Retinal pigment epithelial cell (primary cell): ENCODE measurements at regions not wholly inside any gene's neighbourhood (a gene's known extent, or its start where the extent isn't known, plus 50 kb on each side); places are given as distances from the start of the nearest gene placed in this dataset.
A peak's percentile ranks its signal among the peaks of the same experiment; 100 is the strongest.

Experiments
- DNase-seq: peaks from one replicate; pipeline ENCODE4 v3.0.0-alpha.2; 2010; ENCODE audit warnings: low read depth
- H3K4me3 ChIP-seq: 2 replicates; pipeline ENCODE4 v1.5.1; 2011; ENCODE audit warnings: mild to moderate bottlenecking, low read length, control low read depth, moderate library complexity
- CTCF ChIP-seq: conservative IDR thresholded peaks from 2 replicates; pipeline ENCODE4 v1.5.1; 2011; ENCODE audit warnings: low read depth, low read length, control low read depth, inconsistent platforms

- no peak for TF ChIP-seq CTCF
- no peak overlapping the region for H3K4me3 ChIP-seq
- no peak for DNase-seq
These were observed 186.7 kb upstream of the PDE3A start for GRCh38 chr12:20181416-20182180.

- TF ChIP-seq CTCF, result no peak
- DNase-seq, result no peak
- H3K4me3 ChIP-seq, result no peak overlapping the region
These were observed 184.8 kb upstream of the PDE3A start for GRCh38 chr12:20183563-20183962.

GRCh38 chr12:20184514-20184913 lies 183.8 kb upstream of the PDE3A start:
- no peak for DNase-seq
- H3K4me3 ChIP-seq, result no peak overlapping the region
- TF ChIP-seq CTCF, result no peak

- no peak for TF ChIP-seq CTCF
- DNase-seq, result no peak
- H3K4me3 ChIP-seq, result no peak overlapping the region
These were observed 180.9 kb upstream of the PDE3A start for GRCh38 chr12:20187456-20187855.

- no peak overlapping the region for H3K4me3 ChIP-seq
- no peak for TF ChIP-seq CTCF
- DNase-seq, result peak; percentile 62
These were observed 179.2 kb upstream of the PDE3A start for GRCh38 chr12:20188930-20189653.

- TF ChIP-seq CTCF, result no peak
- H3K4me3 ChIP-seq, result no peak overlapping the region
- DNase-seq, result peak; percentile 100
These were observed 178.6 kb upstream of the PDE3A start for GRCh38 chr12:20189767-20190166.

- no peak for DNase-seq
- TF ChIP-seq CTCF, result peak; percentile 50
- no peak overlapping the region for H3K4me3 ChIP-seq
These were observed 174.2 kb upstream of the PDE3A start for GRCh38 chr12:20194171-20194570.
